ENCODE measurements at regions not wholly inside any gene's neighbourhood (a gene's known extent, or its start where the extent isn't known, plus 50 kb on each side); places are given as distances from the start of the nearest gene placed in this dataset.

- no peak for TF ChIP-seq CTCF (IDR thresholded peaks at IDR 0.05)
- TF ChIP-seq POLR2A (IDR thresholded peaks at IDR 0.05): no peak
These were observed 123.9 kb downstream of the TMEM17 start for GRCh38 chr2:62382122-62382521.
